GM18951 (cell line): ENCODE measurements at regions not wholly inside any gene's neighbourhood (a gene's known extent, or its start where the extent isn't known, plus 50 kb on each side); places are given as distances from the start of the nearest gene placed in this dataset.

Source experiments
- POLR2A ChIP-seq: IDR thresholded peaks from 4 replicates; pipeline ENCODE4 v1.6.1; 2011; ENCODE audit warnings: mild to moderate bottlenecking; ENCODE audit not compliant: insufficient read length, insufficient read depth; ENCODE audit errors: extremely low read depth
- in situ Hi-C: fragments of 300-500 bp; cut with MboI; formaldehyde crosslinking; loops from one replicate; pipeline ENCODE4 v1.12.0; 2022; ENCODE audit warnings: low sequenced_read_pairs, mixed read lengths, inconsistent platforms; ENCODE audit not compliant: unreplicated experiment

DNA sequence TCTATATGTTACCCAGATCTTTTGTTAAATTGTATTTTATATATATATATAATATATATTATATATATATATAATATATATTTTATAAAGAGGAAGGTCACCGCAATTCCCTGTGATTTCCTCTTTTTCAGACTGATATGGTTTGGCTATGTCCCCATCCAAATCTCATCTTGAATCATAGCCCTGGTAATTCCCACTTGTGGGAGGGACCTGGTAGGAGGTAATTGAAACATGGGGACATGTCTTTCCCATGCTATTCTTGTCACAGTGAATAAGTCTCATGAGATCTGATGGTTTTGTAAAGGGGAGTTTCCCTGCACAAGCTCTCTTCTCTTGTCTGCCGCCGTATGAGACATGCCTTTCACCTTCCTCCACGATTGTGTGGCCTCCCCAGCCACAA is 157.6 kb downstream of the RAB38 start:
- in situ Hi-C loops = loop anchor here (5.0 to 25.0 kb wide), 2 partner anchors 45 to 545 kb away; no protein-coding TSS in a partner anchor
- no peak for TF ChIP-seq POLR2A

DNA sequence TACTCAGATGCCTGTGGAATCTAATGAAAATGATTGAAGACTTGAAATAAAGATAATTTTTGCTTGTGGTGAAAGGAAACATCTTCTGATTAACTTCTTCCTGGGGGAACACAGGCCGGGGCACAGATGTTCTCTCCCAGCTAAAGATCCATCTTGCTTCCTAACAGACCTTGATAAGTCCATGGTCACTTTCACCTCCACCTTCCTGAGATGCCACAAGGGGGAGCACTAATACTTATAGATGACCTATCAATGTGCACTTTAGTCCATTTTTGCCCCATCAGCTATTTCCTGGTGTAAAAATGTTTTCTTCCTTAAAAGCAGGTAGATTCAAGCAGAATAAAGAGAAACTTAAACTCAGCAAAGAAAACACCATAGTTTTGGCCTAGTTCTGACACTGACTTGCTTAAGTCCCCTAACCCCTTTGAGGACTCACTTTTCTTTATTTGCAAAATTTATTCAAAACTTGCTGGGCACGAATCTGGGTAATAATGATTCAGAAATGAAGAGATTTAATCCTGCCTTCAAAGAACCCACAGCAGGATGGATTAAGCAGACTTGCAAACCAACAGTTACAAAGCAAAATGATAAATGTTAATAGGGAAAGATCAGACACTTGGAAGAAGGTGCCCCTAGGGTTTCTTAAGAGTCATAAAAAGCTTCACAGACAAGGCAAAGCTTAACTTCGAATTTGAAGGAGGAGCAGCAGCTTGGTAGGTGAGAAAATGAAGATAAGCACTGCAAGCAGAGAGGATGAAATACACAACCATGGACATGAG is 158.7 kb downstream of the RAB38 start:
- no peak for TF ChIP-seq POLR2A
- in situ Hi-C loops = loop anchor here (5.0 to 25.0 kb wide), 2 partner anchors 44 to 546 kb away; no protein-coding TSS in a partner anchor

DNA sequence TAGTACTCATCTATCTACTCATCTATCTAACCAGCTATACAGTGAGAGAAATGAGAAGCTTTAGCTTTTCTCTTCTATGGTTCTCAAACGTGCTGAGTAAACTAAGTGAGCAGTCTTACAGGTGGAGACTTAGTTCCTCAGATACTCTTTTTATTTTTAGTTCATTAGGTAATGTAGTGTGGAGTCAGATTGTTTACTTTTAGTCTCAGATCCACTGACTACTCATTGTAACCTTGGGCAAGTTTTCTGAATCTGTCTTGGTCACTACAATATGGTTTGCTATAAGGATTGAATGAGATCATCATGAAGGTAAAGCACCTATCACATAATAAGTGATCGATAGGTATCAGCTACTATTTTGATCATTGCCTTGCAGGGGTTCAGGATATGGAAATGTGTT is 160.1 kb downstream of the RAB38 start:
- no peak for TF ChIP-seq POLR2A
- in situ Hi-C loops = loop anchor here (5.0 to 25.0 kb wide), 2 partner anchors 43 to 547 kb away; no protein-coding TSS in a partner anchor

DNA sequence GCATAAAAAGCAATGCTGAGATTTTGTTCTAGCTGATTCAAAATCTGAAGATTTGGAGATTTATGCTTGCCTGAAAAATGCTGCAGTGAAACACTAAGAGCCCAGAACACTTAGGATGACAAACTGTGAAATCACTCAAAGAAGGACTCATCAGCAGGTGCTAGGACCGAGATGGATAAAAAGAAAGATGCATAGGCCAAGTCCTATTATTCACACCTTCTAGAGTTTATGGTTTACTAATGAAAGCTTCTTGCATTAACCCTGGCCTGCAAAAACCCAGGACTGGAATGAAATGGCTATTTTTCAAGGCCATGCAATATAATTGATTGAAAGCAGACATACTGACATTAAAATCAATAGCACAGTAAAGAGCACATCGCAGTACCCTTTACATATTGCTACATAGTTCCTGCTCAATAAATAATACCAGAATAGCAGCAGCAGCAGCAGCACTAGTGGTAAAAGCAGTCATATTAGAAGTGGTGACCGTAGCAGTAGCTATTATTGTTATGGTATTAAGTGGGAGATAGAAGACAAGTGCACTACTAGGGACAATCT is 161.7 kb downstream of the RAB38 start:
- in situ Hi-C loops = loop anchor here (25.0 kb wide), 1 partner anchor 549 kb away; no protein-coding TSS in a partner anchor

DNA sequence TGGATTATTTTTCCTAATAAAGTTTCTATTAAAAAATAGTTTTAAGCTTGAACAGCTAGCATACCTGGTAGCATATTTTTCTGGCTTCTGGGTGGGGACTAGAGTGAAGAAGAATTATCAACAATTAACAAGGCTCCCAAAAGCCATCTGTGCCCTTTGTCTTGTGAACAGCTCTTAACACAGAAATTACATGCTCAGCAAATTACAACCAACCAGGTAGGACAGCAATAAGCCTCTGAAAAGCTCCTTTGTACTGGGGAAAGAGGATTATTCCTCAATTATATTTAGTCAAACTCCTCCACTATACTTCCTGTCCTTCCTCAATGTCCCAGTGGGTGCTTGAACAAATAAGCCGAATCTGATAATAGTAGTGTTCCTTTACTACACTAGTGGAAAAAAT is 162.8 kb downstream of the RAB38 start:
- in situ Hi-C loops = loop anchor here (25.0 kb wide), 1 partner anchor 550 kb away; no protein-coding TSS in a partner anchor
- no peak for TF ChIP-seq POLR2A

More for the DNA sequence above, 161.7 kb downstream of the RAB38 start:
- no peak for TF ChIP-seq POLR2A

DNA sequence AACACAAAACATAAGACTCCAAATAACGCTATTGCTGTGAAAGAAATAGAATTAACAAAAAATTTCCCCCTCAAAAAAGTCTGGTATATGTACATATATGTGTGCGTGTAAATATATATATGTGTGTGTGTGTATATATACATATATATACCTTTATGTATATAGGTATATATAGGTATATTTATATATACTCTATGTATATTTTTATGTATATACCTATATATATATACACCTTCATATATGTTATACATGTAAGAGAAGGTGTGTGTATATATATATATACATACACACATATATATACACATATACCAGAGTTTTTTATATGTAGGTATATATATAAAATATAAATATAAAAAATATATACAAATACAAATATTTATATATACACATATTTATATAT is 199.2 kb downstream of the RAB38 start:
- no peak for TF ChIP-seq POLR2A

DNA sequence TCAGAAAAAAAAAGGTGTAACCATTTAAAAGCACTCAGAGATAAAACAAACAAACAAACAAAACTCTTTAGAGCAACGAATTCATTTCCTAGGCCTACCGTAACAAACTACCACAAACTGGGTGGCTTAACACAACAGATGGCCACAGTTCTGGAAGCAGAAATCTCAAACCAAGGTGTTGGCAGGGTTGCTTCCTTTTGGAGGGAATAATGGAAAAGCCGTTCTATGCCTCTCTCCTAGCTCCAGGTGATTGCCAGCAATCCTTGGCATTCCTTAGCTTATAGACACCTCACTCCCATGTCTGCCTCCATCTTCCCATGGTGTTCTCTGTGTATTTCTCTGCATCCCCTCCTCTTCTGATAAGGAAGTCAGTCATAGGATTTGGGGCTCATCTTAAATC is 200.4 kb downstream of the RAB38 start:
- in situ Hi-C loops = loop anchor here (5.0 kb wide), 1 partner anchor 43 kb away; no protein-coding TSS in a partner anchor
- TF ChIP-seq POLR2A = no peak

More for the DNA sequence above, 199.2 kb downstream of the RAB38 start:
- in situ Hi-C loops = no loop called here

DNA sequence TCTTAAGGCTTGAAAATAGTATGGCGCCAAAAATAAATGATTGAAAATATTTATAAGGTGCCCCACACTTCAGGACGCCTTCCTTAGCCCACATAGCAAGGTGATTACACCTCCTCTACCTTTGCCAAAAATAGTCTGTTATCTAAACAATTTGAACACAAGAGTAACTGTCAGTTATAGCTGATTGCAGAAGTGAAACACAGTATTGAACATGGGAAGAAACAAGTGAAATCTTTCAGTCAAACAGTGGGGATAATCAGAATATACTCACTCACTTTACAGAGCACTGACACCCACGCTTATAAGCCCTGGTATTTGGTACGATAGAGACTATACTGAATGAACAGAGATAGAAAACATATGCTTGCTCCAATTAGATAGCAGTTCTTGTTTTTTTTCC is 203.1 kb downstream of the RAB38 start:
- TF ChIP-seq POLR2A = no peak
- in situ Hi-C loops = loop anchor here (5.0 kb wide), 1 partner anchor 45 kb away; no protein-coding TSS in a partner anchor

DNA sequence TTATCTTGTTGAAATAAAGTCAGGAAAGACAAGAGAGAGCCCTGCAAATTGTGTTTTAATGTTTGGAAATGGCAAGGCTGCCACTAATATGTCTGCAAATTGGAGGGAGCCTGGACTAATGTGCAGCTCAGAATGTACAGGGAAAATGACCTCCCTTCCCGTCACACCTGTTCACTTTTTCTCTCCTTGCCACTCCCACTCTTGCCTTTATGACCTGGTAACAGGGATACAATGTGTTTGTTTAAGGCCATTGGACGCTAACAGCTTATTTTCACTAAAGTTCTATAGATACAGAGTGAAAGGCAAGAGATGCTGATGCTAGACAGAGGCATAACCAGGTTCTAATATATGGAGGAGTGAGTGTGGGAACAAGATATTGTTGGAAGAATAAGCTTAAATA is 203.9 kb downstream of the RAB38 start:
- no peak for TF ChIP-seq POLR2A
- in situ Hi-C loops = loop anchor here (5.0 kb wide), 1 partner anchor 46 kb away; no protein-coding TSS in a partner anchor

DNA sequence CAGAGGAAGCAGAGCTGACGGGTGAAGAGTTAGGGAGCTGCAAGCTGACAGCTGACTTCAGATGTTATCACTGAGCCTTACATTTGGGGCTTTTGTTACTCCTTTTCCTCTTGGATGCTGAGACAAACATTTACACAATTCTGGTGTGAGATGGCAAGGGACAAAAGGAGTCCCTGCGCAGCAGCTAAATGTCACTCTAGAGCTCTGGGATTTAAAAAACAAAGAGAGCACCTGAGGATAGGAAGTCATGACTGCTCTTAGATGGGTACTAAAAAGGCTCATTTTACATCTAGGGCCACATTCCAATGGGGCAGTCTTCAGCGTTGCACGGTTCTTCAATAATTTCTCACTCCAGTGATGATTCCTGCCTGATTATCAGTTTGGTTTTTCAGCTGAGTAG is 204.5 kb downstream of the RAB38 start:
- no peak for TF ChIP-seq POLR2A
- in situ Hi-C loops = loop anchor here (5.0 kb wide), 1 partner anchor 47 kb away; no protein-coding TSS in a partner anchor

DNA sequence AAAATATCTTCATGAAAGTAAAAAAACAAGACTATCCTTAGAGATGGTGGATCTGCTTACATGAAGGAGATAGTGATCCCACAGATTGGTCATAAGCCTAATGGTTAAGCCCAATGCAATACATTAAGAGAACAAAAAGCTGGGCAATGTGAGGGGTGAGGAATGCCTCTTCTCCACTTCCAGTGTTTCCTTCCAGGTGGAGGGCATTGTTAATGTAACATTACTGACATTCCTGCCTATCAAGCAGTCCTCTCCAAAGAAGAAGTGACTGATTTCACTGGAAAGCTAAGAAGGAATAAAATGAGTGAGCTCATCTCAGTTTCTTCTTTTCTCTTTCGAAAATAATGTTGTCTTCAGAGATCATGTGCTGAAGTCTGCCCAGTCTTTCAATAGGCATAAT is 207.8 kb downstream of the RAB38 start:
- TF ChIP-seq POLR2A = no peak
- in situ Hi-C loops = no loop called here

DNA sequence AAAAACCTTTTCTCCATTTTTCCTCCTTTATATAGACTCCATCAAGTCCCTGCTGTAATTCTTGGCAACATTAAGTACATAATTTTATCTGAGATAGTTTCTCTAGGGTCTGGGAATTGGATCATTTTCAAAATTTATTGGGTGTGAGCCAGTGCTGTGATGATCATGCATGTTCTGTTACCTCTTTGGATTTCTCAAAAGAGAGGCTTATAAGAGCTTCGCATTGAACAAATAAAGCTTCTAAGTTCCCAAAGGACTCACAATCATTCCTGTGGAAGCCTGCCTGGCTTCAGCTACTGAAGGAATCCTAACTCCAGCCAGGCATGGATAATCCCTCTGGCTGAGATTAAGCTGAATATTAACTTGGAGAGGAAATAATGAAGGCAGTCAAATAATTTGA is 208.5 kb downstream of the RAB38 start:
- no peak for TF ChIP-seq POLR2A
- in situ Hi-C loops = no loop called here

DNA sequence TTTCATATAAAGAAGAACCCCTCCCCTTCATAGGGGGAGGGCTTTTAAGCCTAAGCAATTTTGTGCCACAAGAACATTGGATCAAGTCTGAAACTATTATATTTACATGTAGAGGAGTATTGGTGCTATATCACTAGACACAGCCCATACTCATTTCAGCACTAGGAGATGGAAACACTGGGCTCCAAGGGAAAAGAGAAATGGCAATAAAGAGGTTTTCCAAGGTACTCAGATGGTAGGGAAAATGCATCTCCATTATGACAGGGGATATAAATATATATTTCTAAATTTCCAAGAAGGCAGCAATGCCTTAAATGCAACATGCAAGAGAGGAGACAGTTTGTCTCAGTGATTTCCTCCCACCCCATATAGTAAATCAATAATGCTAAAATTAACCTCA is 209.0 kb downstream of the RAB38 start:
- no peak for TF ChIP-seq POLR2A
- in situ Hi-C loops = no loop called here

DNA sequence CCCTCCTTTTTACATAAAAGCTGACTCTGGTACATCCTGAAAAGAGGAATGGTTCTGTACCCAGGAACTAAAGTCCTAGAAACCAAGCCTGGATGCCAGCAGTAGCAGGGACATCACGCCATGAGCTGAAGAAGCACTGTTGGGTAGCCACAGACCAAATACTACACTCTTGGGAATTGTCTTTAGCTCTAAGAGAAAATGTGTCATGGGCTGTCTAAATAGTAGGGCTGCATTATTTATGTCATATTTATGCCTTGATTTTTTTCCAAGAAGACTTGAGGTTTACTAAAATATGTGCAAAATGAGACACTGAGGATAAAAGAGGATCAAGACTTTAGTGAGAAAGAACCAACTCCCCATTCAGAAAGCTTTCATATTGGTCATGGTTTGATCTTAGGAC is 213.6 kb downstream of the RAB38 start:
- TF ChIP-seq POLR2A = no peak
- in situ Hi-C loops = no loop called here
